HG03097 (cell line): ENCODE measurements at regions not wholly inside any gene's neighbourhood (a gene's known extent, or its start where the extent isn't known, plus 50 kb on each side); places are given as distances from the start of the nearest gene placed in this dataset.

Experiments used
- ATAC-seq: cut with Tn5 transposase; IDR thresholded peaks from one replicate; pipeline ENCODE4 v1.9.1; 2021; ENCODE audit not compliant: unreplicated experiment, low FRiP score

- no peak for ATAC-seq
Measured at GRCh38 chr6:149212206-149212605, 105.3 kb upstream of the TAB2 start.

- no peak for ATAC-seq
Measured at GRCh38 chr6:149212892-149213801, 104.4 kb upstream of the TAB2 start.

- no peak for ATAC-seq
Measured at GRCh38 chr6:149213829-149214228, 103.7 kb upstream of the TAB2 start.

GRCh38 chr6:149216459-149216858, 101.1 kb upstream of the TAB2 start:
- no peak for ATAC-seq

- ATAC-seq: peak; percentile 75
Measured at GRCh38 chr6:149217466-149217888, 100.0 kb upstream of the TAB2 start.

- ATAC-seq: no peak
Measured at GRCh38 chr6:149218471-149218870, 99.0 kb upstream of the TAB2 start.

- ATAC-seq: no peak
Measured at GRCh38 chr6:149218915-149219314, 98.6 kb upstream of the TAB2 start.

GRCh38 chr6:149220882-149221773, 96.4 kb upstream of the TAB2 start:
- no peak for ATAC-seq

- ATAC-seq: no peak
Measured at GRCh38 chr6:149221774-149222070, 95.8 kb upstream of the TAB2 start.

GRCh38 chr6:149223120-149223903, 94.2 kb upstream of the TAB2 start:
- no peak for ATAC-seq

GRCh38 chr6:149223904-149224351, 93.6 kb upstream of the TAB2 start:
- no peak for ATAC-seq

- ATAC-seq: no peak
Measured at GRCh38 chr6:149224399-149224798, 93.1 kb upstream of the TAB2 start.

GRCh38 chr6:149225370-149225769, 92.1 kb upstream of the TAB2 start:
- no peak for ATAC-seq

GRCh38 chr6:149225946-149226345, 91.6 kb upstream of the TAB2 start:
- ATAC-seq: no peak

- ATAC-seq: no peak
Measured at GRCh38 chr6:149227796-149228195, 89.7 kb upstream of the TAB2 start.

GRCh38 chr6:149228311-149228955, 89.1 kb upstream of the TAB2 start:
- no peak for ATAC-seq

GRCh38 chr6:149229096-149229495, 88.4 kb upstream of the TAB2 start:
- no peak for ATAC-seq

GRCh38 chr6:149230712-149231460, 86.6 kb upstream of the TAB2 start:
- no peak for ATAC-seq

- no peak for ATAC-seq
Measured at GRCh38 chr6:149231778-149232177, 85.7 kb upstream of the TAB2 start.
